Erythroblast (primary cell): ENCODE measurements at regions not wholly inside any gene's neighbourhood (a gene's known extent, or its start where the extent isn't known, plus 50 kb on each side); places are given as distances from the start of the nearest gene placed in this dataset.

Source experiments
- GATA1 ChIP-seq: IDR thresholded peaks from 2 replicates; pipeline ENCODE4 v1.6.1; 2011; ENCODE audit warnings: low read depth, mild to moderate bottlenecking, control low read depth, low read length, moderate library complexity
- POLR2A ChIP-seq: IDR thresholded peaks from 2 replicates; pipeline ENCODE4 v1.6.1; 2011; ENCODE audit warnings: mild to moderate bottlenecking, low read length

DNA sequence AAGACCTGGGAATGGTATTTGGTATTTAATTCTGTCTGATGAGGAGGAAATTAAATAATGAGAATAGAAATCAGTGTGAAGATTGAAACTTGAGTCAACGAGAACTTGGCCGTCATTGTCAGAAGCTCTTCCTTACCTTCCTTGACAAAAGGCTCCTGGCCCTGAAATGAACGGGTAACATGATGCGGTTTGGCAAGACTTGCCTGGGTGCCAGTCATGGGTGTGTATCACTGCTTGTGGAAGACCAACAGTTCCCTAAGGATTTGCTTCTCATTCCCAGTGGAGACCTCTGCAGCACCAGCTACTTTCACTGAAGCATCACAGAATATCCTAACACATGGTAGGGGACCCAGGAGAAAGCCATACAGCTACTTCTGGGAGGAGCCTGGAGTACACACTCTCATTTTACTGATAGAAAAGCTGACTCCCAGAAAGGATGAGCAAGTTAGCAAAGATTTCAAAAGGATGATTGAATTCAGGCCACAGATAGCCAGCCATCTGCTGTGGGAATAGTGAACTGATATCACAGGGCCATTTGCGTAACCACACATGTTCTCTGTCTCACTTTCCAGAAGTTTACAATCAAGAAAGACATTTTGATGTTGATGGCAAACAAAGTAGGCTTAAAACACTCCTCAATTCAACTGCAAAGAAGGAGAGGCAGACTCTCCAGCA lies 258.1 kb upstream of the SALL1 start:
- no peak for TF ChIP-seq POLR2A
- TF ChIP-seq GATA1 = no peak
